ENCODE measurements at regions not wholly inside any gene's neighbourhood (a gene's known extent, or its start where the extent isn't known, plus 50 kb on each side); places are given as distances from the start of the nearest gene placed in this dataset.
"Not testable (repeated sequence)": the region's sequence is repeated elsewhere in the genome, so short reads cannot be mapped to it uniquely, and the experiment has no call there.

DNA sequence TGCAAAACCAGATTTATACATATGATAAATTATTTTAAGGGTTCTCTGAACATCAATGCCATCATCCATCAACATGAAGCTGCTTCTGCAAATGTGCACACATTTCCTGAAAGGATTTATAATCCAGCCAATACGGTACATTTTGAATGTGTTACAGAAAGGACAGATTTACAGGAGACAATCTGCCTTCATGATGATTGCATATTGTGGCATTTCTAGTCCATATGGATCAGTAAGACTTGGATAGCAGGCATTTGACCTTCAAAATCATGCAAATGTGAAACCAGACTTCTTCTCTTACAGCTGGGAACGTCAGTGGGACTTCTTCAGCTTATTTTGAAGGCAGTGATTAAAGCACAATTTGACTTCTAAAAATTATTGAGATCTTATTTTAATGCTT is 217.3 kb upstream of the GK2 start:
- Mint-ChIP-seq H3K27ac (no peak overlapping the region), H3K27me3 (peaks cover 3% of the 10 kb centered on the region), H3K36me3 (no peaks in the 10 kb centered on the region), H3K4me3 (no peak overlapping the region), H3K9me3 (ENCODE audit: low read depth) (no peaks in the 10 kb centered on the region), H3K4me1 (ENCODE audit: low read depth) (peaks cover 7% of the 10 kb centered on the region)

DNA sequence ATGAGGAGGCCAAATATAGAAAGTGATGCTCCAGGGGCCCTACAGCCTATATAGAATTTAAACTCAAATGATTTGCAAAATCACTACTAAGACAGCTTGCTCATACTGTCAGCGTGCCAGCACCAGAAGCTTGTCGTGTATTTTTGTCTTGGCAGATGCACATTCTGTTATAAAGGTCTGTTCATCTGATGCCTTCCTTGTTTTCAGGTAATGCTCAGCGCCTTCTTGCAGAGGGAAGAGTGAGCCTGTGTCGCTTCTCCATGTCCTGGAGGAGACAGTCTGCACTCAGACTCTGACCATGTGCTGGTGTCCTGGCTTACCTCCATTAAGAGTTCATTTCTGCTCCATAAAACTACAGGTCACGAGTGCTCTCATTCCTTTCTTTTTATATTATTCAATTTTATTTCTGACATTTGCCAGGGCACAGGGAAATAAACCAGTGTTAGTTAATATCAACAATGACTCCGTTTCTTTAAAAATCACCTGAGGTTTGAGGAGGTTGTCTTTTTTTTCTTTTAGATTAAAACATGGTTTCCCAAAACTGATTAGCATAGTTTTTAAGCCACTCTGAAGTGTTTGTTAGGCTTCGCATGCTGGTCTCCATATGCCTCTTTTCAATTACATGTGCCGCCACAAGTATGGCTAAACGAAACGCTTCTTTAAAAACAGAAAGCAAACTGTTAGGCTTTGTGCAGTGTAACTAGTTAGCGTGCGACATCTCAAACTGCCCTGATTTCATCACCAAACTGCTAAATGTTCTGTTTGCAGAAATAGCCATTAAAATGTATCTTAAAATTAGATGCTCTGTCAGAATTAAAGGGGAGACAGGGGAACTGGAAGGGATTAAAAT is 215.2 kb upstream of the GK2 start:
- Mint-ChIP-seq H3K4me3 (no peak overlapping the region), H3K27me3 (peaks cover 5% of the 10 kb centered on the region), H3K36me3 (no peaks in the 10 kb centered on the region), H3K4me1 (ENCODE audit: low read depth) (peaks cover 7% of the 10 kb centered on the region), H3K9me3 (ENCODE audit: low read depth) (no peaks in the 10 kb centered on the region), H3K27ac (no peak overlapping the region)

DNA sequence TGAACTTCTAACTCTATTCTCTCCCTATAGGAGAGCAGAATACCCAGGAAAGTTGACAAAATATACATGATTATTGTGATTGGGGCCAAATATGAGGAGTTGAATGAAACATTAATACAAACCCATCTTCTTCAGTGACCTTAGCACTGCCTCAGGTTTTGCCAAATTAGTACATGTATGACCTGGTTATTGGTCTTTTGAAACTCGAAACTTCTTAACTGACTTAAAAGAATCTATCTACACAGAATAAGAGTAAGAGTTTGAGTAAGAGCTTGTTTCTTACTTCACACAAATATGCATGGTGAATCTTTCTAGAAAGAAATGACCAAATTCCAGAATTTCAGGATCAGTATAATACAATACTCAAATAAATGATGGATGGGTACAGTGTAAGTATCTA is 213.0 kb upstream of the GK2 start:
- Mint-ChIP-seq H3K4me3 (no peak overlapping the region), H3K27ac (no peak overlapping the region), H3K36me3 (no peaks in the 10 kb centered on the region), H3K4me1 (ENCODE audit: low read depth) (peaks cover 5% of the 10 kb centered on the region), H3K27me3 (peaks cover 5% of the 10 kb centered on the region), H3K9me3 (ENCODE audit: low read depth) (no peaks in the 10 kb centered on the region)

DNA sequence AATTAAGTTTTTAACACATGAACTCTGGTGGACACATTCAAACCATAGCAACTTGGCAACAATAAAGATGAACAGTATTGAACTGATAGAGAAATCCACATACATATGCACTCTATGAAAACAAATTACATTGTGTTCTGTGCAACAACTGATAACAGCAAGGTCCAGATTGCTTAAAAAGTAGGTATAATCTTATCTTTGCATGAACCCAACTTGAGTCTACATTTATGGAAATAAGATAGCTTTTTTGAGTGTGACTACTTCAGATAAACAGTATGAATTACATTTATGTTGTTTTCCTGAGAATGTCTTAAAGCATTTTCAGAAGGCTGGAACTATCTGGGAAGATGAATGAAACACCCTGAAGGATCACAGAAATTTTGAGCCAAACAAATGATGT is 212.6 kb upstream of the GK2 start:
- Mint-ChIP-seq H3K4me3 (no peak overlapping the region), H3K36me3 (no peaks in the 10 kb centered on the region), H3K27ac (no peak overlapping the region), H3K4me1 (ENCODE audit: low read depth) (peaks cover under 1% of the 10 kb centered on the region), H3K27me3 (peaks cover 5% of the 10 kb centered on the region), H3K9me3 (ENCODE audit: low read depth) (no peaks in the 10 kb centered on the region)

DNA sequence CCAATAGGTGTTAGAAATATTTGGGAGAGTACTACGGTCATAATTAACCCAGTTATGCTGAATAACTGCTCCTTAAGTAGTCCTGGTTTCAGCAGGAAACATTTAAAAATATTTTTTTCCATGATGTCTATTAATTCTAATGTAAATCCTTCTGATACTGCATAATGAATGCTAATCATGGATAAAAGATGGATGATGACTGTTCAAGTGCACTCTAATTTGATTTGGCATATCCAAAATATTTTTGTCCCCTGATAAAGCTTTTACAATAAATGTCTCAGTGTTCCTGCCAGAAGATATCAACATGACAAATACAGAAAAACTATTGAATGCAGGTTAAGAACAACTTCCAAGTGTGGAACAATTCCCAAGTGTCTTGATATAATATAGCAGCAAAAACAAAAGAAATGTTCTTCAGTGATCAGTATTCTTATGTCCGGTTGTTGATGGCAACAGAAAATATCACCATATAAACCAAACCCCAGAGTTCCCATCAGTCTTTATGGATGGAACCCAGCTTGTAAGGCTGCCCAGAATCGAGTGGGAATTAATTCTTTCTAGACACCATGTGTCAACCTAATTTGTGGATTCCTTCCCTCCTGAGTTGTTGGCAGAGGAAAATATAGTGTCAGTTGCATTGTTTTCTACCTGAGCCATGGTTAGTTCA is 205.4 kb upstream of the GK2 start:
- Mint-ChIP-seq H3K27me3 (peaks cover 5% of the 10 kb centered on the region), H3K9me3 (ENCODE audit: low read depth) (no peaks in the 10 kb centered on the region), H3K27ac (no peak overlapping the region), H3K4me3 (no peak overlapping the region), H3K4me1 (ENCODE audit: low read depth) (no peaks in the 10 kb centered on the region), H3K36me3 (no peaks in the 10 kb centered on the region)

DNA sequence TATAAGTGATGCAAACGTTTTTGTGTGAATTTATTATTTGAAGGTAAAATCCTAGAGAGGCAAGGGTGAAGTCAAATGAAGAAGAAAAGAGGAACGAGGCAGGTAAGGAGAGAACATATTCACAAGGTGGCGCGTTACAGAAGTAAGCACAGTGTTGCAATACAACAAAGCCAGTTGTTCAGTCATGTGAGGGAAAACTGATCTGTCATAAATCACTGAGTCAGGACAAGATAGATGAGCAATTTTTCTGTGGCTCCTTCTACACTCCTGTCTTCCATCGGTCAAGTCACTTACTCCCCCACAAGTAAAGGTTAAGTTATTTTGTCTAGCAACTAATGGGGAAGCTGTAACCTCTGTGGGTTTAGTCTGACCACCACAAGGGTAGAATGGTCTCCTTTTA is 203.0 kb upstream of the GK2 start:
- H3K27ac Mint-ChIP-seq = no peak overlapping the region
- no peaks in the 10 kb centered on the region for H3K4me1 Mint-ChIP-seq (ENCODE audit: low read depth)
- H3K36me3 Mint-ChIP-seq = no peaks in the 10 kb centered on the region
- H3K4me3 Mint-ChIP-seq = no peak overlapping the region
- H3K9me3 Mint-ChIP-seq (ENCODE audit: low read depth) = no peaks in the 10 kb centered on the region
- peaks cover 5% of the 10 kb centered on the region for H3K27me3 Mint-ChIP-seq

DNA sequence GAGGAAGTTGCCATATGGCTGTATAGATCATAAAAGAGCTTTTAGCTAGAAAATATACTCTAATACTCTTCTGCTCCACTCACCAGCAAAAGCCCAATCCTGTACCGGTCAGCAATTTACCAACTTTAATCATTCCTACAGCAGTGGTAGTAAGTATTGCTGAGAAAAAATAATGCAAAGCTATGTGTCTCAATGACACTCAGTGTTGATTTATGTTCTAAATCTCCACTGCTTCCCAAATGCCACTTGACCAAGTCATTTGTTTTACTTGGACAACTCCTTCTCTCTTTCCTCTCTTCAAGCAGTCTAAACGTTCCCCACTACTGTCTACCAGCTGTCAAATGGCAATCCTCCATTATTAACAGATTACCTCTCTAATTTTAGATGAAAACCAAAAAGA is 201.8 kb upstream of the GK2 start:
- H3K27me3 Mint-ChIP-seq = peaks cover 4% of the 10 kb centered on the region
- H3K4me1 Mint-ChIP-seq (ENCODE audit: low read depth) = peaks cover 2% of the 10 kb centered on the region
- no peak overlapping the region for H3K27ac Mint-ChIP-seq
- H3K4me3 Mint-ChIP-seq = no peak overlapping the region
- H3K9me3 Mint-ChIP-seq (ENCODE audit: low read depth) = no peaks in the 10 kb centered on the region
- no peaks in the 10 kb centered on the region for H3K36me3 Mint-ChIP-seq

DNA sequence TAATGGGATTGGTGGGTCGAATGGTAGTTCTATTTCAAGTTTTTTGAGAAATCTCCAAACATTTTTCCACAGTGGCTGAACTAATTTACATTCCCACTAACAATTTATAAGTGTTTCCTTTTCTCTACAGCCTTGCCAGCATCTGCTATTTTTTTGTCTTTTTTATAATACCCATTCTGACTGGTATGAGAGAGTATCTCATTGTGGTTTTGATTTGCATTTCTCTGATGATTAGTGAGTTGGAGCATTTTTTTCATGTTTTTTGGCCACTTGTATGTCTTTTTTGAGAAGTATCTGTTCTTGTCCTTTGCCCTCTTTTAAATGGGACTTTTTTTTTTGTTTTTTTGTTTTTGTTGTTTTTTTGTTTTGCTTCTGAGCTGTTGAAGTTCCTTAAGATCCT is 200.0 kb upstream of the GK2 start:
- no peaks in the 10 kb centered on the region for H3K36me3 Mint-ChIP-seq
- no peak overlapping the region for H3K4me3 Mint-ChIP-seq
- H3K4me1 Mint-ChIP-seq (ENCODE audit: low read depth) = peaks cover 16% of the 10 kb centered on the region
- peaks cover 4% of the 10 kb centered on the region for H3K27me3 Mint-ChIP-seq
- H3K9me3 Mint-ChIP-seq (ENCODE audit: low read depth) = no peaks in the 10 kb centered on the region
- no peak overlapping the region for H3K27ac Mint-ChIP-seq

DNA sequence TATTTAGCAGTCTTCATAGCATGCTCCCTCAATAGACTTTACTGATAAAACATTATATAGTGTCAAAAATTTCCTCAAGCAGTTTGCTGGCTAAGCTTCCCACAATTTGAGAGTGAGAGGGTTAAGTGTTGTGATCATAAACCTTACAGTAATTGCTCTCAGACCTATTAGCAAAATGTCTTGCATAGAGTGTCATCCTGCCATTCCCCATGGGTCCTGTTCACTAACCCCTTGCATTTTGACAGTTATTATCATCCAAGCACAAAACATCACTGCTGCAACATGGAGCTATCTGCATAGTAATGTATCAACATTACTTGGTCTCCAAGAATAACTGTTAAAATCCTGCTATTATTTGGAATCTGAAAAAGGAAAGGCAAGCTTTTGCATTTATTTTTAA is 196.1 kb upstream of the GK2 start:
- Mint-ChIP-seq H3K9me3 (ENCODE audit: low read depth) (peaks cover 9% of the 10 kb centered on the region), H3K27ac (no peak overlapping the region), H3K27me3 (no peaks in the 10 kb centered on the region), H3K4me1 (ENCODE audit: low read depth) (peaks cover 16% of the 10 kb centered on the region), H3K36me3 (no peaks in the 10 kb centered on the region), H3K4me3 (peak overlapping the region; percentile 2)

DNA sequence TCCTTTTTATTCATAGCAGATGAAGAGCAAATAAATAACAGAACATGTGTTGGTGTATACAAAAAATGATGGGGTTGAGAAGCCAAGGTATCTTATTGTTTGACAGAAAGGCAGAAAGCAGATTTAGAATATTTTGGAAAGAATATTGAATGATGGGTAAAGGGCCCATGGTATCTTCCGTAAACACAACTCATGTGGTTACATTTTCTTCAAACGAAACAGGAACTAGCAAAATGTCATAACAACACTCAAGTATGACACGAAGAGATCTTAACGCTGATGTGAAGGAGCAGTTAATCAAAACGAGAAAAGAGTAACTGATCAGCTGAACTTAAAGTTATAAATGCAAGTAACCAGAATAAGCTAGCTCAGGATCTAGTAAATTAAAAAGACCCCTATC is 195.7 kb upstream of the GK2 start:
- Mint-ChIP-seq H3K27ac (no peak overlapping the region), H3K4me3 (peak overlapping the region; percentile 2)

DNA sequence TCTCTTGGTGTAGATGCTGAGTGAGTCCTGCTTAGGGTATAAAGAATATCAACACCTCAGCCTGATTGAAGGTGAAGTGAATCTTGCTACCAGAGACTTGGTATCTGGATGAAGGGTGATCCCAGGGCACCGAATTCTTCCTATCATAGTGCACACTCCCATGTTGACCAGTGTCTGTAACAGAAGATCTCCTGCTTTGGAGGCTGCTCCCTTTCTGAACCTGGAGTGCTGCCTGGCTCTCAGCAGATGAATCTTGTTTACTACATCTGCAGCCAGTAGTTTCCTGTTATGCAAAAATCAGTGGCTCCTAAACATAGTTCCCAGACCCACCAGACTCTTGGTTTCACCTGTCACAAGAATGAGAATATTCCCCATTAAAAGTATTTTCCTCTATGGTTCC is 191.7 kb upstream of the GK2 start:
- no peaks in the 10 kb centered on the region for H3K27me3 Mint-ChIP-seq
- H3K27ac Mint-ChIP-seq = no peak overlapping the region
- no peak overlapping the region for H3K4me3 Mint-ChIP-seq
- H3K36me3 Mint-ChIP-seq = no peaks in the 10 kb centered on the region
- peaks cover 13% of the 10 kb centered on the region for H3K4me1 Mint-ChIP-seq (ENCODE audit: low read depth)
- H3K9me3 Mint-ChIP-seq (ENCODE audit: low read depth) = peaks cover 9% of the 10 kb centered on the region

More for the DNA sequence above, 195.7 kb upstream of the GK2 start:
- H3K9me3 Mint-ChIP-seq (ENCODE audit: low read depth) = peaks cover 9% of the 10 kb centered on the region
- H3K27me3 Mint-ChIP-seq = no peaks in the 10 kb centered on the region
- no peaks in the 10 kb centered on the region for H3K36me3 Mint-ChIP-seq
- H3K4me1 Mint-ChIP-seq (ENCODE audit: low read depth) = peaks cover 16% of the 10 kb centered on the region

DNA sequence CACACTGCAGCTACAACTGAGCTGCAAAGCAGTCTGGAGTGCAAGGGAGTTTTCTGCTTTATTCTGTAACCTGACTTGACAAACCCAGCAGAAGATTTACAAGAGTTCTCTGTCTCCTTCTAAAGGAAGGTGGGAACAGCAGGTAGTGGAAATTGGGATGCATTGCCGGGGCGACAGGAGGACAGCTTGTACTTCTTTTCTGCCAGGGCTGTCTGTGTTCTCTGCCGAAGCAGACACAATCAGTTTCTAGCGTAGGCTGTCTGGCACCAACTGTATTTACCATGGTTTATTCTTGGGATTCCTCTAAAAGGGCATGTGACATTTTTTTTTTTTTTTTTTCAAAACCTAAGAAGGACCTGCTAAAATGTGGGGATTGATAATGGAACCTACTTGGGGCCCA is 190.8 kb upstream of the GK2 start:
- Mint-ChIP-seq H3K27me3 (no peaks in the 10 kb centered on the region), H3K4me1 (ENCODE audit: low read depth) (peaks cover 5% of the 10 kb centered on the region)

DNA sequence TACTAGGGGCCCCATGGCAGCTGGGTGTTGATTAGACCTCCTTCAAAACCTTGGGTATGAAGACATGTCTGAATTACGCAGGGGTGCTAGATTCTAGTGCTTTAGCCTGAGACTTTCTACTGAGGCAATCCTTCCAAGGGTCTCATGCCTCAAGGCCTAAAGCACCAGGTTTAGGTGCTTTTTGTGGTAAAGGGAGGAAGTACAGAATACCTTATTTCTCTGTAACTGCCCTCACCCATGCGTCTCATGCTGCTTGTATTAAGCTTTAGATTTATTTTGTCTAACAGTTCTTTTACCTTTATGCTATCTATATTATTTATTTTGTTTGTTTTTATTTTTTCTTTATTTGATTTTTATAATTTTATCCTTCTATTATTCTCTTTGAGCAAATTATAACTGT is 190.2 kb upstream of the GK2 start:
- peaks cover 9% of the 10 kb centered on the region for H3K9me3 Mint-ChIP-seq (ENCODE audit: low read depth)
- H3K36me3 Mint-ChIP-seq = no peaks in the 10 kb centered on the region
- no peak overlapping the region for H3K4me3 Mint-ChIP-seq
- no peaks in the 10 kb centered on the region for H3K27me3 Mint-ChIP-seq
- H3K4me1 Mint-ChIP-seq (ENCODE audit: low read depth) = no peaks in the 10 kb centered on the region
- H3K27ac Mint-ChIP-seq = no peak overlapping the region

More for the DNA sequence above, 190.8 kb upstream of the GK2 start:
- Mint-ChIP-seq H3K9me3 (ENCODE audit: low read depth) (peaks cover 9% of the 10 kb centered on the region), H3K36me3 (no peaks in the 10 kb centered on the region), H3K27ac (no peak overlapping the region), H3K4me3 (no peak overlapping the region)

DNA sequence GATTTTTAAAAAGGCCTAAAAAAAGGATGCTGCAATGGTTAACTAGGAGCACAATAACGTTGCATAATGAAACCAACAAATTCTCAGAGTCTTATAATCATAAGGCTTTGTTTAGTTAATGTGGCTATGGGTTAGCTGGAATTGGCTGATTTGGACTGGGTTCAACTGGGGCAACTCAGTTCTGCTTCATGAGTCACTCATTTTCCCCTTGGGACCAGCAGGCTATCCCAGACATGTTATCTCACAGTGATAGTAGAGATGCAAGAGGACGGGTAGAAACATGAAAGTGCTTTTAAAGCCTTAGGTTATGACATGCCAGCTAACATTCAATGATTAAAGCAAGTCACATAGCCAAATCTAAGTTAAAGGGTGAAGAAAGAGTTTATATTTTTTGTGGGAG is 189.2 kb upstream of the GK2 start:
- Mint-ChIP-seq H3K4me3 (no peak overlapping the region), H3K36me3 (no peaks in the 10 kb centered on the region), H3K27me3 (no peaks in the 10 kb centered on the region), H3K9me3 (ENCODE audit: low read depth) (peaks cover 8% of the 10 kb centered on the region), H3K27ac (no peak overlapping the region), H3K4me1 (ENCODE audit: low read depth) (no peaks in the 10 kb centered on the region)

DNA sequence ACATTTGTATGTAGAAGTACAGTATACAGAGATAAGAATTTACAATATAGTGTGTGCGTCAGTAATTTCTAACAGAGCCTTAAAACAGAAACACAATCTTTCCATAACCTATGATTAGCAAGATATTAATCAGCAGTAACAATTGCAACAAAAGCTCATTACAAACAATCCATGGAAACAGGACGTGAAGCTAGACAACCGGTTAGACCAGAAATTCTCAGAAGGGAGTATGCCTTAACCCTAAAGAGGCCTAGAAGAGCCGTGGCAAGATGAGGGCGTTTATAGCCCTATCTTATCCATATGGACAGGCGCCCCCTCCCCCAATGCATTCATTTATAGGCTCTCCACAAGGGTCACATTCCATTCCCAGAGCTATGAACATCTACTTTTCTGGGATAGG is 184.2 kb upstream of the GK2 start:
- not testable (repeated sequence) for H3K27me3 Mint-ChIP-seq; H3K4me3 Mint-ChIP-seq; H3K9me3 Mint-ChIP-seq (ENCODE audit: low read depth); H3K4me1 Mint-ChIP-seq (ENCODE audit: low read depth); H3K27ac Mint-ChIP-seq; H3K36me3 Mint-ChIP-seq

DNA sequence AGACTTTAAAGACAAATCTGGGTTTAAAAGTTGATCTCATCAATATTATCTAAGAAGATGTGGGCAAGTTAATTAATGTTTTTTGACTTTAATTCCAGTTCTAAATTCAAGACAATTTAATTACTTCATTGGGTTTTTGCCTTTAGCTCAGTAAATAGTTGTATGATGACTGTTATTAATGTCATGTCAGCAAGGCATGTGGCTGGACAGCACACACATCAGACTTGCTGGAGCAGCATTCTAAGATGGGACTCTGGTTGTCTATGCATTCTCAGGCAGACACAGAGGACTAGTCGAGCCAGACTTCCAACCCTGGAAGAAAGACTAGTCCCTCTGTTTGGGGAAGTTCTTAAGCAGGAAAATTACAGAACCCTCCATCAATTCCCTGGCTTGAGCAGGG is 180.7 kb upstream of the GK2 start:
- Mint-ChIP-seq H3K36me3 (no peaks in the 10 kb centered on the region), H3K4me3 (no peak overlapping the region), H3K4me1 (ENCODE audit: low read depth) (no peaks in the 10 kb centered on the region), H3K9me3 (ENCODE audit: low read depth) (no peaks in the 10 kb centered on the region), H3K27ac (no peak overlapping the region), H3K27me3 (no peaks in the 10 kb centered on the region)
